ENCODE measurements at regions not wholly inside any gene's neighbourhood (a gene's known extent, or its start where the extent isn't known, plus 50 kb on each side); places are given as distances from the start of the nearest gene placed in this dataset.

- no peaks in the 10 kb centered on the region for H3K36me3 ChIP-seq (ENCODE audit: control insufficient read depth in 2 of 3, insufficient read depth in 3 of 3, low read length in 3 of 3)
- peaks cover 0 to 12% (median 0%) of the 10 kb centered on the region in 3 donors for H3K9me3 ChIP-seq (ENCODE audit: control insufficient read depth in 2 of 3, insufficient read depth in 1 of 3, low read length in 3 of 3)
- H3K27me3 ChIP-seq (ENCODE audit: control insufficient read depth, insufficient read depth, low read length), result no peaks in the 10 kb centered on the region
- H3K9ac ChIP-seq (ENCODE audit: low read length in 3 of 3), result no peak overlapping the region
- intact Hi-C loops (cut with DNase I), result no loop called here
- no peak overlapping the region for H3K4me3 ChIP-seq (ENCODE audit: low read length in 3 of 3)
- no peak for FAIRE-seq
- TF ChIP-seq CTCF (IDR thresholded peaks at IDR 0.05; ENCODE audit: borderline replicate concordance, extremely low read depth, insufficient read depth), result no peak
- no peaks in the 10 kb centered on the region for H3K4me1 ChIP-seq (ENCODE audit: control insufficient read depth in 2 of 3, insufficient read depth in 2 of 3, low read depth in 1 of 3, low read length in 3 of 3)
- H3K27ac ChIP-seq (ENCODE audit: low read depth in 2 of 2, low read length in 2 of 2), result no peak overlapping the region
- no peak for DNase-seq
These were observed 188.9 kb downstream of the ZNF648 start for GRCh38 chr1:181872562-181872961.

GRCh38 chr1:181863736-181864135 is 197.8 kb downstream of the ZNF648 start:
- Histone ChIP-seq H3K9me3 (ENCODE audit: control insufficient read depth in 2 of 3, insufficient read depth in 1 of 3, low read length in 3 of 3) (peaks cover 0 to 16% (median 9%) of the 10 kb centered on the region in 3 donors), H3K4me3 (ENCODE audit: low read length in 3 of 3) (no peak overlapping the region), H3K36me3 (ENCODE audit: control insufficient read depth in 2 of 3, insufficient read depth in 3 of 3, low read length in 3 of 3) (no peaks in the 10 kb centered on the region), H3K4me1 (ENCODE audit: control insufficient read depth in 2 of 3, insufficient read depth in 2 of 3, low read depth in 1 of 3, low read length in 3 of 3) (no peaks in the 10 kb centered on the region), H3K27ac (ENCODE audit: low read depth in 2 of 2, low read length in 2 of 2) (no peak overlapping the region), H3K27me3 (ENCODE audit: control insufficient read depth, insufficient read depth, low read length) (no peaks in the 10 kb centered on the region), H3K9ac (ENCODE audit: low read length in 3 of 3) (no peak overlapping the region)
- FAIRE-seq (no peak), DNase-seq (no peak)
- intact Hi-C loops (cut with DNase I), result no loop called here
- TF ChIP-seq CTCF (IDR thresholded peaks at IDR 0.05; ENCODE audit: borderline replicate concordance, extremely low read depth, insufficient read depth), result no peak

- no peak overlapping the region for H3K4me3 ChIP-seq (ENCODE audit: low read length in 3 of 3)
- no peak for DNase-seq
- FAIRE-seq, result no peak
- H3K27ac ChIP-seq (ENCODE audit: low read depth in 2 of 2, low read length in 2 of 2), result no peak overlapping the region
- no peak overlapping the region for H3K9ac ChIP-seq (ENCODE audit: low read length in 3 of 3)
- TF ChIP-seq CTCF (IDR thresholded peaks at IDR 0.05; ENCODE audit: borderline replicate concordance, extremely low read depth, insufficient read depth), result no peak
- intact Hi-C loops (cut with DNase I), result no loop called here
- peaks cover 0 to 16% (median 9%) of the 10 kb centered on the region in 3 donors for H3K9me3 ChIP-seq (ENCODE audit: control insufficient read depth in 2 of 3, insufficient read depth in 1 of 3, low read length in 3 of 3)
- H3K36me3 ChIP-seq (ENCODE audit: control insufficient read depth in 2 of 3, insufficient read depth in 3 of 3, low read length in 3 of 3), result no peaks in the 10 kb centered on the region
- H3K4me1 ChIP-seq (ENCODE audit: control insufficient read depth in 2 of 3, insufficient read depth in 2 of 3, low read depth in 1 of 3, low read length in 3 of 3), result no peaks in the 10 kb centered on the region
- no peaks in the 10 kb centered on the region for H3K27me3 ChIP-seq (ENCODE audit: control insufficient read depth, insufficient read depth, low read length)
These were observed 198.5 kb downstream of the ZNF648 start for GRCh38 chr1:181863006-181863405.

GRCh38 chr1:181858135-181858534 is 203.4 kb downstream of the ZNF648 start:
- Histone ChIP-seq H3K9me3 (ENCODE audit: control insufficient read depth in 2 of 3, insufficient read depth in 1 of 3, low read length in 3 of 3) (peaks cover 0 to 16% (median 7%) of the 10 kb centered on the region in 3 donors), H3K4me3 (ENCODE audit: low read length in 3 of 3) (no peak overlapping the region), H3K9ac (ENCODE audit: low read length in 3 of 3) (no peak overlapping the region), H3K4me1 (ENCODE audit: control insufficient read depth in 2 of 3, insufficient read depth in 2 of 3, low read depth in 1 of 3, low read length in 3 of 3) (no peaks in the 10 kb centered on the region), H3K27ac (ENCODE audit: low read depth in 2 of 2, low read length in 2 of 2) (no peak overlapping the region), H3K27me3 (ENCODE audit: control insufficient read depth, insufficient read depth, low read length) (no peaks in the 10 kb centered on the region), H3K36me3 (ENCODE audit: control insufficient read depth in 2 of 3, insufficient read depth in 3 of 3, low read length in 3 of 3) (no peaks in the 10 kb centered on the region)
- intact Hi-C loops (cut with DNase I), result no loop called here
- FAIRE-seq (no peak), DNase-seq (no peak)
- no peak for TF ChIP-seq CTCF (IDR thresholded peaks at IDR 0.05; ENCODE audit: borderline replicate concordance, extremely low read depth, insufficient read depth)

Data from kidney (tissue), 13 donors.